Smooth muscle cell (in vitro differentiated cells): ENCODE measurements at regions not wholly inside any gene's neighbourhood (a gene's known extent, or its start where the extent isn't known, plus 50 kb on each side); places are given as distances from the start of the nearest gene placed in this dataset.
A peak's percentile ranks its signal among the peaks of the same experiment; 100 is the strongest.

Experiments
- DNase-seq: peaks from one replicate; lab custom pipeline; 2025; ENCODE audit not compliant: unreplicated experiment; lab: John Stamatoyannopoulos, UW
- H2AFZ ChIP-seq: fragments of 200-600 bp; sonication (generic); 2 replicates; pipeline ENCODE4 v1.6.0; 2016; ENCODE audit warnings: antibody characterized with exemption, low read depth, mild to moderate bottlenecking
- H3F3A ChIP-seq: fragments of 200-600 bp; sonication (generic); 2 replicates; pipeline ENCODE4 v1.6.0; 2017; ENCODE audit warnings: antibody characterized with exemption, low read depth
- H3K27ac ChIP-seq: fragments of 200-600 bp; sonication (generic); 2 replicates; pipeline ENCODE4 v1.5.1; 2016; ENCODE audit warnings: low read depth, mild to moderate bottlenecking
- H3K27me3 ChIP-seq: fragments of 200-600 bp; sonication (generic); 2 replicates; pipeline ENCODE4 v1.6.1; 2016; ENCODE audit warnings: low read depth, mild to moderate bottlenecking
- H3K36me3 ChIP-seq: fragments of 200-600 bp; sonication (generic); 2 replicates; pipeline ENCODE4 v1.5.1; 2016; ENCODE audit warnings: low read depth
- H3K4me1 ChIP-seq: fragments of 200-600 bp; sonication (generic); 2 replicates; pipeline ENCODE4 v1.5.1; 2016; ENCODE audit warnings: low read depth
- H3K4me2 ChIP-seq: fragments of 200-600 bp; sonication (generic); 2 replicates; pipeline ENCODE4 v1.6.0; 2016; ENCODE audit warnings: mild to moderate bottlenecking
- H3K4me3 ChIP-seq: fragments of 200-600 bp; sonication (generic); 2 replicates; pipeline ENCODE4 v1.5.1; 2016; ENCODE audit warnings: mild to moderate bottlenecking
- H3K79me2 ChIP-seq: fragments of 200-600 bp; sonication (generic); 2 replicates; pipeline ENCODE4 v1.6.0; 2016; ENCODE audit warnings: low read depth, mild to moderate bottlenecking
- H3K9ac ChIP-seq: fragments of 200-600 bp; sonication (generic); 2 replicates; pipeline ENCODE4 v1.6.0; 2016; ENCODE audit warnings: low read depth
- H3K9me3 ChIP-seq: fragments of 200-600 bp; sonication (generic); replicated peaks from 2 replicates; pipeline ENCODE4 v1.5.1; 2016; ENCODE audit warnings: low read depth
- H4K20me1 ChIP-seq: fragments of 200-600 bp; sonication (generic); 2 replicates; pipeline ENCODE4 v1.6.0; 2016; ENCODE audit warnings: low read depth
- CTCF ChIP-seq: fragments of 200-600 bp; sonication (generic); IDR thresholded peaks from 2 replicates; pipeline ENCODE4 v1.5.1; 2017; ENCODE audit warnings: borderline replicate concordance, mild to moderate bottlenecking, antibody characterized with exemption; ENCODE audit not compliant: insufficient read depth, poor library complexity, severe bottlenecking
- WGBS: methylation state at CpG from one replicate; pipeline ENCODE4 v1.1.7; 2016; ENCODE audit warnings: low lambda C conversion rate; 5-methylcytosine and 5-hydroxymethylcytosine counted together

GRCh38 chr16:85371948-85372347 is 241.2 kb upstream of the GSE1 start:
- Histone ChIP-seq H3F3A (peaks cover 10% of the 10 kb centered on the region), H3K27ac (peak overlapping the region; percentile 67), H3K36me3 (no peaks in the 10 kb centered on the region), H3K9me3 (no peaks in the 10 kb centered on the region), H3K27me3 (no peaks in the 10 kb centered on the region), H3K4me1 (peaks cover 4% of the 10 kb centered on the region), H3K4me3 (no peak overlapping the region), H3K4me2 (no peak overlapping the region), H2AFZ (no peak overlapping the region), H4K20me1 (peaks cover 6% of the 10 kb centered on the region), H3K9ac (no peak overlapping the region), H3K79me2 (no peaks in the 10 kb centered on the region)
- 98% methylated on average over 10 of the region's 10 CpGs for WGBS
- TF ChIP-seq CTCF: no peak
- DNase-seq: no peak

GRCh38 chr16:85372627-85373372 is 240.3 kb upstream of the GSE1 start:
- Histone ChIP-seq H3K36me3 (no peaks in the 10 kb centered on the region), H3K4me1 (peaks cover 4% of the 10 kb centered on the region), H3K79me2 (no peaks in the 10 kb centered on the region), H3K4me2 (peak overlapping the region; percentile 58), H2AFZ (no peak overlapping the region), H3K27ac (peak overlapping the region; percentile 67), H3K9me3 (no peaks in the 10 kb centered on the region), H4K20me1 (peaks cover 14% of the 10 kb centered on the region), H3K4me3 (no peak overlapping the region), H3F3A (peaks cover 5% of the 10 kb centered on the region), H3K9ac (peak overlapping the region; percentile 2), H3K27me3 (no peaks in the 10 kb centered on the region)
- DNase-seq: peak; percentile 23
- 58% methylated on average over 15 of the region's 15 CpGs for WGBS
- TF ChIP-seq CTCF: no peak

- Histone ChIP-seq H3K36me3 (no peaks in the 10 kb centered on the region), H3K27me3 (no peaks in the 10 kb centered on the region), H3K27ac (peak overlapping the region; percentile 67), H3K79me2 (no peaks in the 10 kb centered on the region), H3K4me1 (peaks cover 4% of the 10 kb centered on the region), H3K9me3 (no peaks in the 10 kb centered on the region), H3K4me3 (no peak overlapping the region), H4K20me1 (peaks cover 19% of the 10 kb centered on the region), H3F3A (no peaks in the 10 kb centered on the region), H3K4me2 (no peak overlapping the region), H3K9ac (no peak overlapping the region), H2AFZ (no peak overlapping the region)
- WGBS: 91% methylated on average over 38 of the region's 41 CpGs
- DNase-seq: no peak
- no peak for TF ChIP-seq CTCF
Measured at GRCh38 chr16:85373741-85374570, 239.2 kb upstream of the GSE1 start.

GRCh38 chr16:85374571-85374872 is 238.6 kb upstream of the GSE1 start:
- Histone ChIP-seq H3K4me3 (no peak overlapping the region), H3F3A (no peaks in the 10 kb centered on the region), H2AFZ (no peak overlapping the region), H3K27ac (no peak overlapping the region), H3K27me3 (no peaks in the 10 kb centered on the region), H4K20me1 (peaks cover 19% of the 10 kb centered on the region), H3K79me2 (no peaks in the 10 kb centered on the region), H3K9me3 (no peaks in the 10 kb centered on the region), H3K9ac (no peak overlapping the region), H3K4me1 (peaks cover 4% of the 10 kb centered on the region), H3K4me2 (no peak overlapping the region), H3K36me3 (no peaks in the 10 kb centered on the region)
- no peak for DNase-seq
- WGBS: 86% methylated on average over 9 of the region's 10 CpGs
- no peak for TF ChIP-seq CTCF
